ENCODE measurements at regions not wholly inside any gene's neighbourhood (a gene's known extent, or its start where the extent isn't known, plus 50 kb on each side); places are given as distances from the start of the nearest gene placed in this dataset.

DNA sequence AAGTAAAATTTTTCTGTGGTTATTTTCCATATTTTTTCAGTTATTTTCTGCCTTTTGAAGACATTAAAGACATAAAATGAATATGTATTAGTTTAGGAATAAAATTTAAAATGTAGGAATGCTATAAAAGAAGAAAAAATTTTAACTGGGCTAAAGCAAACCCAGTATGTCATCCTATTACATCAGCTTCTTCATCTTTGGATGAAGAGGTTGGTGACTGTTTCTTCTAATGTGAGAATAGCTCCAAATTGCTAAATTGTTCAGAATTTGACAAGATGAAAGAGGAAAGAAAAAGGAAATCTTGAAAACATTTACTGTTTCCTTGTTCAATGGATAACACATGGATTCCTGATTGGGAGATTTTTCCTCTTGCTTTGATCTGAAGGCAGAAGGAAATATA is 52.7 kb upstream of the PZP start:
- DNase-seq (ENCODE audit: extremely low read depth, low read depth, low spot score): no peak

DNA sequence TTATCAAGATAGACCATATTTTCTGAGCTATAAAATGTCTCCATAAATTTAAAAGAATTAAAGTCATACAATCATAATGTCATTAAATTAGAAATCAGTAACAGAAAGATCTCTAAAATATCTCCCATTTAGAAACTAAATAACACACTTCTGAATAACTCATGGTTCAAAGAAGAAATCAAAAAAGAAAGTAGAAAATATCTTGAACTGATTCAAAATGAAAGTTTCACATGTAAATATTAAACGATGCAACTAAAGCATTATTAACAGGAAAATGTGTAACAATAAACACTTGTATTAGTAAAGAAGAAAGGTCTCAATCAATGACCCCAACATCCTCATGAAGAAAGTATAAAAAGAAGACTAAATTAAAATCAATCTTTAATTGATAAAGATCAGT is 50.5 kb upstream of the PZP start:
- no peak for DNase-seq (ENCODE audit: extremely low read depth, low read depth, low spot score)

All from glomerular endothelial cell (primary cell).